ENCODE measurements at regions not wholly inside any gene's neighbourhood (a gene's known extent, or its start where the extent isn't known, plus 50 kb on each side); places are given as distances from the start of the nearest gene placed in this dataset.
A peak's percentile ranks its signal among the peaks of the same experiment; 100 is the strongest.

DNA sequence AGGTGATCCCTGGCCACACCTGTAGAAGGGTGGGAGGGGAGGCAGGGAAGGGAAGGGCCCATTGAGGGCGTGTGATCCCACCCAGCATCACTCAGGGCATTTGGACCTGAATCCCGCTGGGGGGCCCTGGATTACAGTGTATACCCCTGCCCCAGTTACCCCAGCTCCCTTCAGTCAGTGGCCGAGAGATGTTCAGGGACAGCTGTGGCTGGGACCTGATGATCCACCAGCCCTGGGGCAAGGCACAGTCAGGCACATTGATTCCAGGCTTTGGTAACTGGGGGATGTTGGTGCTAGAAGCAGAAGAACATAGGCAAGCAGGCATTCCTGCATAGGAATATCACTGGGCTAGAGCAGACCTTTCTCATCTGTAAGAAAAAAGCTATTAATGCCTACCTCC lies 170.3 kb downstream of the FOXL1 start:
- no peak for DNase-seq (ENCODE audit: low read depth)
- H3K4me3 ChIP-seq (ENCODE audit: low read length), result no peak overlapping the region
- TF ChIP-seq, protein P1, sequence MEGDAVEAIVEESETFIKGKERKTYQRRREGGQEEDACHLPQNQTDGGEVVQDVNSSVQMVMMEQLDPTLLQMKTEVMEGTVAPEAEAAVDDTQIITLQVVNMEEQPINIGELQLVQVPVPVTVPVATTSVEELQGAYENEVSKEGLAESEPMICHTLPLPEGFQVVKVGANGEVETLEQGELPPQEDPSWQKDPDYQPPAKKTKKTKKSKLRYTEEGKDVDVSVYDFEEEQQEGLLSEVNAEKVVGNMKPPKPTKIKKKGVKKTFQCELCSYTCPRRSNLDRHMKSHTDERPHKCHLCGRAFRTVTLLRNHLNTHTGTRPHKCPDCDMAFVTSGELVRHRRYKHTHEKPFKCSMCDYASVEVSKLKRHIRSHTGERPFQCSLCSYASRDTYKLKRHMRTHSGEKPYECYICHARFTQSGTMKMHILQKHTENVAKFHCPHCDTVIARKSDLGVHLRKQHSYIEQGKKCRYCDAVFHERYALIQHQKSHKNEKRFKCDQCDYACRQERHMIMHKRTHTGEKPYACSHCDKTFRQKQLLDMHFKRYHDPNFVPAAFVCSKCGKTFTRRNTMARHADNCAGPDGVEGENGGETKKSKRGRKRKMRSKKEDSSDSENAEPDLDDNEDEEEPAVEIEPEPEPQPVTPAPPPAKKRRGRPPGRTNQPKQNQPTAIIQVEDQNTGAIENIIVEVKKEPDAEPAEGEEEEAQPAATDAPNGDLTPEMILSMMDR (IDR thresholded peaks at IDR 0.05; ENCODE audit: insufficient read depth, low read depth, low read length, missing control alignments), result no peak

DNA sequence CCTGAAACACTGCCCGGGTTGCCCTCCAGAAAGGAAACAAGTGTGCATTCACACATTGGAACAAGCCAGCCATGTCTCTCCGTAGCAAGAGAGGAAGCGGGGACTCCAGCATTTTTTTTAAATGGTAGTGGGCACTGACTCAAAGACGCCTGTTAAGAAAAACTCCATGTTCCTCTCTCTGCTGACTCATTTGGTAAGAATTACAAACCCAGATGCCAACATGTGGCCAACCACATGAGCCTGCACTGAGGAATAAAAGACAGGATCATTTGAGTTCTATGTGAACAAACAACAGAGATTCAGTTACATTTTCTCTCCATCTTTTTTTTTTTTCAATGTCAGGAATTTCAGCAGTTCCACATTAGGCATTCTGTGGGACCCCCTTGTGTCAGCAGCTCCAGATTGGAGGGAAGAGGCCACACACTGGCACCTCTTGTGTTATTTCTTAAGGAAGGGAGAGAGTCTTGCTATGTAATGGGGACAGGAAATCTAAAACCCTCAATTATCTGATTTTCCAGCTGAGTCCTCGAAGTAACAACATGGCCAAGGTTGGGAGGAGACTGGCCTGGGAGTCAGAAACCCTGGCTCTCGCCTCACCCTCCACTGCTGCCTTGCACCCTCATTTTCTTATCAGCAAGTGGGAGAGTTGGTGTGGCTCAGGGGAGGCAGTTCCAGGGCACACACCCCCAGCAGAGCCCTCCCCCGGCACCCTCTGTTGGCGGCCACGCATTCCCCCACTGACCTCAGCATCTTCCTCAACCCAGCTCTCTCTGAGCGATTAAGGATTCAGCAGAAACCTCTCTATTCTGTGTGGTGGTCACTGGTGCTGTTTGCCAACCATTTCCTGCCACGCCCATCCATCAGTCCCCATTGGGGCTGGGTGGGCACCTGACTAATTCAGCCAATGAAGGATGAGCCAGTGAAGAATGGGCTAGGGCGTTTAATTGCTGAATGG lies 173.0 kb downstream of the FOXL1 start:
- no peak overlapping the region for H3K4me3 ChIP-seq (ENCODE audit: low read length)
- TF ChIP-seq, protein P1 (IDR thresholded peaks at IDR 0.05; ENCODE audit: insufficient read depth, low read depth, low read length, missing control alignments), result no peak
- DNase-seq (ENCODE audit: low read depth), result peak; percentile 73

DNA sequence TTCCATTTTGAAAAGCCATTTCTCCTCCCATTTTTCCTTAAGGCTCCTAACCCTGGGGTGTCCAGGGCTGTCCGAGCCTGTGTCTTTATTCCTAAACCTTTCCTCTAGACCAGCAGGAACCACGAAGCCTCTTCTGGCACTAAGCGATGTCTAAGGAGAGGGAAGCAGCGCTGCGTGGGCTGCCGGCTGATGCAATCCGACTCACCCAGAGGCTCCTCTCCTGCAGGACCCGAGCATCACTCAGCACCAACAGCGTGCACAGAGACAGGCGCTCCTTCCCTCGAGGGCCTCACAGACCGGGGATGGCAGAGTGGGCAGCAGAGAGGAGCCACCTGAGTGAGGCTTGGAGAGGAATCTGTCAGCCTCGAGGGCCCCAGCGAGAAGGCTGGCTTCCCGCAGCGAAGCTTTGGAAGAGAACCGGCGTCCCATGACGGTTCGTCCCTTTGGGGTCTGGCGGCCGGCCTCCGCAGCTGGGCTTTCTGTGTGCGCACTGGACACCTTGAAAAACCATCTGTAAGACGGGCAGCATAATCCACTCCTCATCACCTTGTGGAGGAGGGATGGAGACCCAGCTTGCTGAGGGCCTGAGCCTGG lies 174.3 kb downstream of the FOXL1 start:
- no peak for DNase-seq (ENCODE audit: low read depth)
- no peak overlapping the region for H3K4me3 ChIP-seq (ENCODE audit: low read length)

DNA sequence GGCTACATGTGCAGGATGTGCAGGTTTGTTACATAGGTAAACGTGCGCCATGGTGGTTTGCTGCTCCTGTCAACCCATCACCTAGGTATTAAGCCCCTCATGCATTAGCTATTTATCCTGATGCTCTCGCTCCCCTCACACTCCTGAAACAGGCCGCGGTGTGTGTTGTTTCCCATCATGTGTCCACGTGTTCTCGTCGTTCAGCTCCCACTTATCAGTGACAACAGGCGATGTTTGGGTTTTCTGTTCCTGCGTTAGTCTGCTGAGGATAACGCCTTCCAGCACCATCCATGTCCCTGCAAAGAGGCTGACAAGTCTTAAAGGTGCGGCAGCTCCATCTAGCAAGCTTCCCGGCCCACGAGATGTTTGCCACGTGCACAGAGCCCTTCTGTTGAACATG lies 175.1 kb downstream of the FOXL1 start:
- no peak for DNase-seq (ENCODE audit: low read depth)
- no peak overlapping the region for H3K4me3 ChIP-seq (ENCODE audit: low read length)
- TF ChIP-seq, protein P1 (IDR thresholded peaks at IDR 0.05; ENCODE audit: insufficient read depth, low read depth, low read length, missing control alignments), result no peak

More for the DNA sequence above, 174.3 kb downstream of the FOXL1 start:
- TF ChIP-seq, protein P1 (IDR thresholded peaks at IDR 0.05; ENCODE audit: insufficient read depth, low read depth, low read length, missing control alignments), result no peak

DNA sequence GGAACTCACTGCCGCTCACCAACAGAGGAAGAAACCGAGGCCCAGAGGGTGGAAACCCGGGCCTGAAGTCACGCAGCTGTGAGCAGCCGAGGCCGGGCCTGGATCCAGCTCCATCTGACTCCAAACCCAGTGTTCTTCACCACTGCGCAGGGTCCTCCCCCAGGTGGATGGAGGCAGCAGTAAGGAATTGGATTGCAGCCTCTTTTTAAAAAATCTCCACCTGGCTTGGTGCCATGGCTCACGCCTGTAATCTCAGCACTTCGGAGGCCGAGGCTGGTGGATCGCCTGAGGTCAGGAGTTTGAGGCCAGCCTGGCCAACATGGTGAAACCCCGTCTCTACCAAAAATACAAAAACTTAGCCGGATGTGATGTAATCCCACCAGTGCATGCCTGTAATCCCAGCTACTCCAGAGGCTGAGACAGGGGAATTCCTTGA lies 177.2 kb downstream of the FOXL1 start:
- no peak overlapping the region for H3K4me3 ChIP-seq (ENCODE audit: low read length)
- TF ChIP-seq, protein P1 (IDR thresholded peaks at IDR 0.05; ENCODE audit: insufficient read depth, low read depth, low read length, missing control alignments), result no peak
- DNase-seq (ENCODE audit: low read depth), result no peak

DNA sequence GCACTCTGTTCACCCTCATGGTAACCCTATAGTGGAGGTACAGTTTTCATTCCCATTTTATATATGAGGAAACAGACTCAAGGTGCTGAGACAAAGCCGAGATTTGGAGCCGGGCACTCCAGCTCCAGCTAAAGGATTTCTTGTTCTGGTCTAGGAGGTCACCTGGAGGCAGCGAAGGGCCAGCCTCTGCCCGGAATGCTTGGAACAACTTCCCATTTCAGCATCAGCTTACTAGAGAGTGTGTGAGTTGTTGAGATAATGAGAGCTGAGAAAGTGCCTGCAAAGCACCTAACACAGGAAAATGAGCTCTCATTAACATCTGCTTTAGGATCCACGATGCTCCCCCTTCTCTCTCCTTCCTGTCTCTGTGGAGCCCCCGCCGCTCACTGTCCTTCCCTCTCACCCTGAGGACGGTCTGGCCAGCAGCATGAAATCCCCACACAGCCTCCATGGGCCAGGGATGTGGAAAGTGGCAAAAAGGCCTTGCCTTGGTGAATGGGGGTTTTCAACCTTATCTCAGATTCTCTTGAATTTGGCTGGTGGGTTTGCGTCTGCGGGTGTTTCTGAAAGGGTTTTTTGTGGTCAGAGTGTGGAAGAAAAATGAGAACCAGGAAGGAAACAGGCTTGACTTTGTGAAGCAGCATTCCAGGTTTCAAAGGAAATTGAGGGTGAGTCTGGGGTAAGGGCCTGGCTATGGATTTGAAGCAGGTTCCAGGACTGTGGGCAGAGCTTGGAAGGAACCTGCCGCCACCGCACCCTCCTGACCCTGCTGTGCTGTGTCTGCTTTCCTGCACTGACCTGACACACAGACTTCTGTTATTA lies 178.7 kb downstream of the FOXL1 start:
- TF ChIP-seq, protein P1 (IDR thresholded peaks at IDR 0.05; ENCODE audit: insufficient read depth, low read depth, low read length, missing control alignments), result no peak
- no peak overlapping the region for H3K4me3 ChIP-seq (ENCODE audit: low read length)
- no peak for DNase-seq (ENCODE audit: low read depth)
